GM12801 (cell line): ENCODE measurements at regions not wholly inside any gene's neighbourhood (a gene's known extent, or its start where the extent isn't known, plus 50 kb on each side); places are given as distances from the start of the nearest gene placed in this dataset.

Source experiments
- TF ChIP-seq, protein P1 (sequence below): IDR thresholded peaks from one replicate; pipeline ENCODE4 v1.5.1; 2011; ENCODE audit warnings: control low read depth; ENCODE audit not compliant: insufficient read length; ENCODE audit errors: extremely low read depth

GRCh38 chr15:94100863-94101262 is 130.5 kb upstream of the MCTP2 start:
- TF ChIP-seq, protein P1, sequence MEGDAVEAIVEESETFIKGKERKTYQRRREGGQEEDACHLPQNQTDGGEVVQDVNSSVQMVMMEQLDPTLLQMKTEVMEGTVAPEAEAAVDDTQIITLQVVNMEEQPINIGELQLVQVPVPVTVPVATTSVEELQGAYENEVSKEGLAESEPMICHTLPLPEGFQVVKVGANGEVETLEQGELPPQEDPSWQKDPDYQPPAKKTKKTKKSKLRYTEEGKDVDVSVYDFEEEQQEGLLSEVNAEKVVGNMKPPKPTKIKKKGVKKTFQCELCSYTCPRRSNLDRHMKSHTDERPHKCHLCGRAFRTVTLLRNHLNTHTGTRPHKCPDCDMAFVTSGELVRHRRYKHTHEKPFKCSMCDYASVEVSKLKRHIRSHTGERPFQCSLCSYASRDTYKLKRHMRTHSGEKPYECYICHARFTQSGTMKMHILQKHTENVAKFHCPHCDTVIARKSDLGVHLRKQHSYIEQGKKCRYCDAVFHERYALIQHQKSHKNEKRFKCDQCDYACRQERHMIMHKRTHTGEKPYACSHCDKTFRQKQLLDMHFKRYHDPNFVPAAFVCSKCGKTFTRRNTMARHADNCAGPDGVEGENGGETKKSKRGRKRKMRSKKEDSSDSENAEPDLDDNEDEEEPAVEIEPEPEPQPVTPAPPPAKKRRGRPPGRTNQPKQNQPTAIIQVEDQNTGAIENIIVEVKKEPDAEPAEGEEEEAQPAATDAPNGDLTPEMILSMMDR, result no peak

DNA sequence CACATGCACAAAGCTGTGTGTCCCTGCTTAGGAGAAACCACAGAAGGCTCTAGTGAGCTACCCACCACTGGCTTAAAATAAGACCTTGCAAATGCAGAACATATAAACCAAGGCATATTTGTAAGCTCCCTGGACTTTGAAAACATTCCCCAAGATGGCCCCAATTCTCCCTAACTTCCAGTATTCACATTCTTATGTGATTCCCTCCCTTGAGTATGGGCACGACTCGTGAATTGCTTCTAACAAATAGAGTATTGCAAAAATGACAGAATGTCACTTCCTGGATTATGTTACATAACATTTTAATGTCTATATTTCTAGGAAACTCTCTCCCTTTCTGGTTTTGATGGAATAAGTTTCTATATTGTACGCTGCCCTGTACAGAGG is 131.8 kb upstream of the MCTP2 start:
- TF ChIP-seq, protein P1, result no peak

GRCh38 chr15:94098921-94099573 is 132.3 kb upstream of the MCTP2 start:
- TF ChIP-seq, protein P1, result no peak

- TF ChIP-seq, protein P1, result no peak
These were observed 133.8 kb upstream of the MCTP2 start for GRCh38 chr15:94097552-94097951.

DNA sequence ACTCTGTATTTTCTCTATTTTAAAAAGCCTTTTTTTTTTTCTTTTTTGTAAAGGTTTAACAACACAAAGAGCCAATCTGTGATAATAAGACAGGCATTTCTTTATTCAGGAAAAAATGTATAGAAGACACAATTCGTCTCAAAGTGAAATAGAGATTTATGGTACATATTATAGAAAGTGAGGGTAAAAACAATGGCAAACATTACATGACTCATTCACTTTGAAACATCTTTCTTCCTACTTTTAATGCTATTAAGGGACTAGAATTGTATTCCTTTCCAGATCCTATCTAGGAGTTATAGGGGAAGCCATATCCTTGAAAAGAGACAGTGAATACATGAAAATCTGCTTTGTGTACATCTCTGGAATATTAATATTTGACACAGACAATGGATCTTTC is 137.1 kb upstream of the MCTP2 start:
- TF ChIP-seq, protein P1, result no peak

GRCh38 chr15:94086341-94086740 is 145.0 kb upstream of the MCTP2 start:
- TF ChIP-seq, protein P1, result no peak

- TF ChIP-seq, protein P1, result no peak
These were observed 147.8 kb upstream of the MCTP2 start for GRCh38 chr15:94083467-94084052.
